T-helper 1 cell treated with Interleukin-12 subunit alpha and Interleukin-12 subunit beta and Interleukin-4 antibody, amounts not matched to agents 30 μg/mL and 1 μg/mL, for 36 hours (primary cell): ENCODE measurements at regions not wholly inside any gene's neighbourhood (a gene's known extent, or its start where the extent isn't known, plus 50 kb on each side); places are given as distances from the start of the nearest gene placed in this dataset.

ENCODE experiments used
- H3K27ac Mint-ChIP-seq: one replicate; pipeline ENCODE4 v1.8.0; 2021; ENCODE audit warnings: mild to moderate bottlenecking, mixed read lengths
- H3K27me3 Mint-ChIP-seq: one replicate; pipeline ENCODE4 v1.8.0; 2021; ENCODE audit warnings: low read depth, mixed read lengths
- H3K36me3 Mint-ChIP-seq: one replicate; pipeline ENCODE4 v1.8.0; 2021; ENCODE audit warnings: low read depth, mixed read lengths
- H3K4me1 Mint-ChIP-seq: one replicate; pipeline ENCODE4 v1.8.0; 2021; ENCODE audit warnings: low read depth, mixed read lengths
- H3K4me3 Mint-ChIP-seq: one replicate; pipeline ENCODE4 v1.8.0; 2021; ENCODE audit warnings: mild to moderate bottlenecking, moderate library complexity, mixed read lengths
- H3K9me3 Mint-ChIP-seq: one replicate; pipeline ENCODE4 v1.8.0; 2021; ENCODE audit warnings: mixed read lengths

DNA sequence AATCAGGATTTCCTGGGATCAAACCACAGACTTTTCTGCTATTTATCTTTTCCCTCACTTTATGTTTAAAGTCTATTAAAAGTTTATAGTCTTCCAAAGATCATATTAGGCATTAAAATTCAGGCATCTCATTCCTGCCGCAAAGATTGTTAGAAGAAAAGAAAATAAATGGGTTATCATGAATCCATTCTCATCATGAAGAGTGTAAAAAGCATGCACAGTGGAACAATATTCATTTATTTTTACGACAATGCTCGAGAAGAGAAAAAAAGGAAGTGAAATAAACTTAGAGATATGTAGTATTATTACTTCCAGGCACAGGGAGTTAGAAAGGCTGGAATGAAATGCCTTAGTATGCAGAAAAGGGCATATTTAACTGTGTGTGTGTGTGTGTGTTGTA lies 213.7 kb upstream of the PLSCR5 start:
- no peaks in the 10 kb centered on the region for H3K36me3 Mint-ChIP-seq
- no peaks in the 10 kb centered on the region for H3K9me3 Mint-ChIP-seq
- H3K27me3 Mint-ChIP-seq: no peaks in the 10 kb centered on the region
- no peaks in the 10 kb centered on the region for H3K4me1 Mint-ChIP-seq
- no peak overlapping the region for H3K27ac Mint-ChIP-seq
- no peak overlapping the region for H3K4me3 Mint-ChIP-seq

DNA sequence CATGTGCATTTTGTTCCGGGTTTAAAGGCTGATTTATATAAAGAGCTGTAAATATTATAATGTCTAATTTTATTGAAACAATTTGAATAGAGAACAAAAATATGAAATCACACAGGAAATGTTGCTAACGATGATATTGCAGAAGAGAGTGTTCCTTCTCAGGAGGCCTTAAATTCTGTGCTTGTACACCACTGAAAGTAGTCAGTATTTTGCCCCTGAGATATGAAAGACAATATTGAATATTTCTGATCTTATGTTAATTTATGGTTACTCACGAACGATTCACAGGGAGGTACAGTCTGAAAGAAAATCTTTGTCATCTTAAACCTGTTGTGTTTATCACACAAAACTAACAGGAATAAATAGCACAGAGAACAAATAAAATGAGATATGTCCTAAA lies 213.2 kb upstream of the PLSCR5 start:
- Mint-ChIP-seq H3K4me3 (no peak overlapping the region), H3K36me3 (no peaks in the 10 kb centered on the region), H3K9me3 (no peaks in the 10 kb centered on the region), H3K27me3 (no peaks in the 10 kb centered on the region), H3K27ac (no peak overlapping the region), H3K4me1 (no peaks in the 10 kb centered on the region)

DNA sequence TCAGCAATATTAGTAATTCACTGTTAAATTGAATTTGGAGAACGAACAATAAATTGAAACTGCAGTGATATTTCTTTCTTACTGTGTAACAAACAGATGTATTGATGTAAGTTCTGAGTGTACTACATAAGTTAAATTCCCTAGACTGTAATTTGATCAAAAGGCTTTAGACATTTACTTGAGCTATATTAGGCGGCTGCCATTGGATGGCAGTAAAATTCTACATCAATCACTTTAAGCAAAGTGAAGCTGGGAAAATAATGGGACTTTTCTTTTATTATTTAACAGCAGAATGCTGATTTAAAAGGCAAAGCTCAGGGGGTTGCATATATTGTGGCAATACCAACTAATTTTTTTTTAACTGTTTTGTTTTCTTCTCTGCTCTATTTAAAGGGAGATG lies 212.6 kb upstream of the PLSCR5 start:
- no peak overlapping the region for H3K27ac Mint-ChIP-seq
- no peak overlapping the region for H3K4me3 Mint-ChIP-seq
- H3K27me3 Mint-ChIP-seq: no peaks in the 10 kb centered on the region
- H3K9me3 Mint-ChIP-seq: no peaks in the 10 kb centered on the region
- H3K4me1 Mint-ChIP-seq: no peaks in the 10 kb centered on the region
- no peaks in the 10 kb centered on the region for H3K36me3 Mint-ChIP-seq

DNA sequence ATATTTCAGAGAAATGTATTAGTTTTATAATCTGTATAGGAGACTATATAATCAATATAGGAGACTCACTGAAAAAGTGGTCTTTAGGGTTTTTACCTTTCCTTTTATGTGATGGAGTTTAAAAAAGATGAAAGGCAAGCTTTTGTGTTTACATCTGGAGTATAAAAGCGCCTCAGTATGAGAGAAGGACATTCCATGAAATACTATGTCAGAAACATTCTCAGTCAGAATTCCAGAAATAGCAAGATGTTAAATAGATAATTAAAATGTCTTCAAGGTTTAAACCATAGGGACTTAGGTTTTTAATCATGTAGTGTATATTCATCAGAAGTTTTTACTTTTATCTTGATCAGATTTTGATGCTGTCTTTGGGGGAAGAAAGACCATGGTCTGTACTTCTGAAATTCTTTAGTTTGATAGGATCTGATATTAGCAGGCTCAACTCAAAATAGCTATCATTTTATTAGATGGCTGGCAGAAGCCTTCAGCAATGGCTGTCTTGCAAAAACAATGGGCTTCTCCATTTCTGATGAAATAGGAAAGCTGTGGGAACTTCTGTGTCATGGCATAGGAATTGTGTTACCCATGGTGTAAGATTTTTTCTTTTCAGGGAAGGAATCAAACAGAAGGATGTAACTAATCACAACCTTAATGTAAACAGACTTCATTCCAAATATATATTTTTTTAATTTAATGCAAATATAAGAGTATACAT lies 209.6 kb upstream of the PLSCR5 start:
- Mint-ChIP-seq H3K27me3 (no peaks in the 10 kb centered on the region), H3K36me3 (no peaks in the 10 kb centered on the region), H3K9me3 (no peaks in the 10 kb centered on the region), H3K4me1 (no peaks in the 10 kb centered on the region), H3K27ac (no peak overlapping the region), H3K4me3 (no peak overlapping the region)

DNA sequence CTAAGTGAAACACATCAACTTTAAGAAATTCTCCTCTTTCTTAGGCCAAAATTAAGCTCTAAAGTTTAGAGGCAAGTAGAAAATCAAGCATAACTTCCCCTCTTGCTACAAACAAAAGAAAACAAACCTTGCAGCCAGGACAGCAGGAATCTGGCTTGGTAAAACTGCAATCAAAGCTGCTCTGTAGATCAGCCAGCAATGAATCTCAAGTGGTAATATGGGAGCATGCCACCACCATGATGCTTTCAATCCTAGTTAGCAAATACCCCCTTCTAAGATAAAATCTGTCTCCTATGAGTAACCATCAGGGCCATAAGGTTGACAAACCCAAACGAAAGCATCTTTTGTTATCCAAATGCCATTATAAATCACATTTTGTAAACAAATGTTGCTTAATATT lies 208.3 kb upstream of the PLSCR5 start:
- Mint-ChIP-seq H3K36me3 (no peaks in the 10 kb centered on the region), H3K4me3 (no peak overlapping the region), H3K9me3 (no peaks in the 10 kb centered on the region), H3K27ac (no peak overlapping the region), H3K4me1 (no peaks in the 10 kb centered on the region), H3K27me3 (no peaks in the 10 kb centered on the region)

DNA sequence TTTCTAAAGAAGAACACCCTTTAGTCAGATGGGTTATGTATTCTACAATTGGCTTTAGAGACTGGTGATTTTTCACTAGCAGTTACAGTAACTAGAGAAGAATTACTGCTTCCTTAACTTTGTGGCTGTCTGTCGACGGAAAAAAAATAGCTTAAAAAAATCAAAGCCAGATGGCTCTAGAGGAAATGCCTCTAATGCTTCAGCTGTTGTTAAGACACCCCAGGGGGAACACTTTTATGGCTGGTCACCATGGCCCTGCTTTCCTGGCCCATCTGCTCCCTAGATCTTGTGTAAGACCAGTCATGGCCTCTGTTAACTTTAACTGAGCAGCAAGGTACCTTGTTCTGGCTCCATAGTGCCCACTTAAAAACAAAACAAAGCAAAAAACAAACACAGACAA lies 198.6 kb upstream of the PLSCR5 start:
- Mint-ChIP-seq H3K4me1 (no peaks in the 10 kb centered on the region), H3K27ac (no peak overlapping the region), H3K9me3 (no peaks in the 10 kb centered on the region)

DNA sequence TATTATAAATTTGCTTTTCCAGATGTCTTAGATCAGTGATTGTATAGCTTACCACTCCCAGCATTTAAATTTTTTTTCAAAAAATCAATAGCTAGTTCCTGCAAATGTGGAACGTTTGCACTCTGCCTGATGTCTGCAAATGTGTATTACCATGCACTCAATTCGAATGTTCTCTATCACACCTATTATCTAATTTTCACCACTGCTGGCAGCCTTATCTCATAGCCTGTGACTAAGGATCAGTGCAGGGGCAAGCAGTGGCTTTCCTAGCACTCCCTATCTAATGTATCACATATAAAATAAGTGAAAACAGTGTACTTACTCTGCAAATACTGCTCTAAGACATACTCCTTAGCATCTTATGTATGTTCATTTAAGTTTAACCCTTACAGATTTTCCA lies 196.3 kb upstream of the PLSCR5 start:
- Mint-ChIP-seq H3K27ac (no peak overlapping the region), H3K27me3 (no peaks in the 10 kb centered on the region), H3K9me3 (no peaks in the 10 kb centered on the region), H3K4me3 (no peak overlapping the region), H3K36me3 (no peaks in the 10 kb centered on the region), H3K4me1 (no peaks in the 10 kb centered on the region)

More for the DNA sequence above, 198.6 kb upstream of the PLSCR5 start:
- Mint-ChIP-seq H3K36me3 (no peaks in the 10 kb centered on the region), H3K4me3 (no peak overlapping the region), H3K27me3 (no peaks in the 10 kb centered on the region)

DNA sequence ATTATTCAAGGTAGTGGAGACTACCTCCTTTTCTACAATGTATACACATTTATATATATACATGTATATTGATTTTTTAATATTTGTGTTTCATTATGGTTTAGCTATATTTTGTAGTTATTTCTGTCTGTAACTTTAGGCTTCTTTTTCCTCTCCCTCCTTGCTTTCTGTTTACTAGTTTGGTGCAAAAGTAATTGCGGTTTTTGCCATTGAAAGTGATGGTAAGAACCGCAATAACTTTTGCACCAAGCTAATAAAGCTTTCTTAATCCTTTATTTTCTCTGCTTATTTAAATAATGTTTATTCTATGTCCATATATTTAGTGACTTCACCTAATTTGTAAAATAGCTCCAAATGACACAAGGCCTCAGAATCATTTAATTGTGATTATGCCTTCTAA lies 195.3 kb upstream of the PLSCR5 start:
- no peaks in the 10 kb centered on the region for H3K9me3 Mint-ChIP-seq
- no peaks in the 10 kb centered on the region for H3K27me3 Mint-ChIP-seq
- no peak overlapping the region for H3K27ac Mint-ChIP-seq
- H3K4me1 Mint-ChIP-seq: no peaks in the 10 kb centered on the region
- no peak overlapping the region for H3K4me3 Mint-ChIP-seq
- H3K36me3 Mint-ChIP-seq: no peaks in the 10 kb centered on the region

DNA sequence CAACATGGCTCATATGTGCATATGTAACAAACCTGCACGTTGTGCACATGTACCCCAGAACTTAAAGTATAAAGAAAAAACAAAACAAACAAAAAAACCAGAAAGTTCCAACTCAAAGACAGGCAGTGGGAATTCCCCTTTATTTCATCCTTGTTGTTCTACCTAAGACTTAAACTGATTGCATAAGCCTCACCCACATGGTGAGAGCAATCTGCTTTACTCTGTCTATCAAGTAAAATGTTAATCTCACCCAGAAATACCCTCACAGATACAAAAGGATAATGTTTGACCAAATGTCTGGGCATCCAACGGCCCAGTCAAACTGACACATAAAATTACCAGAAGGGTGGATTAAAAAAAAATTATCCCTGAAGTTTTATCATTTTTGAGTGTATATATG lies 190.9 kb upstream of the PLSCR5 start:
- Mint-ChIP-seq H3K27ac (no peak overlapping the region), H3K27me3 (no peaks in the 10 kb centered on the region), H3K4me1 (no peaks in the 10 kb centered on the region), H3K4me3 (no peak overlapping the region), H3K9me3 (peaks cover 6% of the 10 kb centered on the region), H3K36me3 (no peaks in the 10 kb centered on the region)

DNA sequence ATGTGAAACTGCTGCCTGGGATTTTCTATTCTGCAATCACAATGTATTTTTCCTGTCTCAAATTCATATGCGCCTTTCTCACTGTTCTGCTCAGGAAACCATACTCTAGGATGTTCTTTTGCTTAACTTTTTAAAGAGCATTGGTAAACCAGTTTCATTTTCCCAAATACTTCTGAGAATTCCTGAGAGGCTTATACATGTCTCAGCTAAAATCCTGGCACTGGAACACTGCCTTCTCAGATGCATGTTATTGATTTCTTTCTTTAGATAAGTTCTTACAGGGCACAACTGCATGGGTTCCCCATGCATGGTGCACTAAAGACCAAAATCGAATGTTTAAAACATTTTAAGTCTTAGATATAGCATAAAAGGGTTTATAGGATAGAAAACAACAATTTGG lies 178.3 kb upstream of the PLSCR5 start:
- Mint-ChIP-seq H3K36me3 (no peaks in the 10 kb centered on the region), H3K9me3 (no peaks in the 10 kb centered on the region), H3K27me3 (no peaks in the 10 kb centered on the region), H3K4me3 (no peak overlapping the region), H3K27ac (no peak overlapping the region), H3K4me1 (no peaks in the 10 kb centered on the region)

DNA sequence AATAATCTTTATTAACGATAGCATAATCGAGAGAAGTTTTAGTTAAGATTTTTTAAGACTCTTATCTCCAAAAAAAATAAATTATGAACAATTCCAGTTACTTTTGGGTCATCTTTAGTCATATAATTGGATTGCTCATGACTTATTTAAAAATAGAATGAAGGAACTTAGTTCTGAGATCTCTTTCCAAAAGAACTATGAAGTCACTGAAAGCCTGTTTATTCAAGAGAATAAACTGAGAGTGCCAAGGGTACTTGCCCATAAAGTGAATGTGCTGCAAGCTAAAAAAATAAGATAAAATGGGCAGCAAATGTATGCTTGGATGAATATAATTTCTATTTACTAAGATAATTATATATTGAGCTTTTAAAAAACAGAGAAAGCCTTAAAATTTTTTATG lies 176.5 kb upstream of the PLSCR5 start:
- no peaks in the 10 kb centered on the region for H3K9me3 Mint-ChIP-seq

DNA sequence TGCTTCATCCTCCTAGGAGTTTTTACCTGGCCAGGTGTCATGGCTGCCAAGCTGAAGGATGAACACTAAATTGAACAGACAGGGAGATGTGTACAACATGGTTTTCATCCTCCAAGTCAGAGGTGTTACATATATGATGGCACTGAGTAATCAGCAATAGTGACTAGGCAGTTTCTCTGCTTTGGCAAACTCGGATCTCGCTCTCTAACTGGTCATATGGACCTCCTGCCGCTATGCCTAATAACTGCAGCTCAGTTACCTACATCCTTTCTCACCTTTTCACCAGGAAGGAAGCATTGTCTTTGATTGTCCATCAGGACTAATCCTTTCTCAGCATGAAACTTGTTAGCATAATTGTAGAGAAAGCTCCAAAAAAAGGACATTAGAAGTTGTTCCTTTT lies 175.9 kb upstream of the PLSCR5 start:
- H3K36me3 Mint-ChIP-seq: no peaks in the 10 kb centered on the region
- no peaks in the 10 kb centered on the region for H3K9me3 Mint-ChIP-seq
- H3K27me3 Mint-ChIP-seq: no peaks in the 10 kb centered on the region
- H3K4me1 Mint-ChIP-seq: no peaks in the 10 kb centered on the region
- no peak overlapping the region for H3K27ac Mint-ChIP-seq
- H3K4me3 Mint-ChIP-seq: no peak overlapping the region

More for the DNA sequence above, 176.5 kb upstream of the PLSCR5 start:
- H3K27ac Mint-ChIP-seq: no peak overlapping the region
- no peaks in the 10 kb centered on the region for H3K4me1 Mint-ChIP-seq
- no peak overlapping the region for H3K4me3 Mint-ChIP-seq
- H3K27me3 Mint-ChIP-seq: no peaks in the 10 kb centered on the region
- no peaks in the 10 kb centered on the region for H3K36me3 Mint-ChIP-seq

DNA sequence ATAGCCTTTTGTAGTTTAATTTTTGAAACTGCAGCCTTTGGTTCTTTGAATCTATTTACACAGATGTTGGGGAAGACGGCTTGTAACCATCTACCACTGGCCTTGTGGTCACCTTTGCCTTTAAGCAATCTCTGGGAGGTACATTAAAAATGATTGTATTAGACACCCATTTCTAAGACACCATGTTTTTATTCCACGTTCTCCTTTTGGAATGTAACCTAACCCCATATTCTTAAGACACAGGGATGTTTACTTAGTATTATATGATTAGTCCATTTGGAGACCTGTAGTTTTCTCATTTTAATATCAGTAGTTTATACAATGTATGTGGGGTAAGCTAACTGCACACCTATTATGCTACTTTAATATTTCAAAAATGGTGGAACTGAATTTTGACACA lies 175.1 kb upstream of the PLSCR5 start:
- Mint-ChIP-seq H3K36me3 (no peaks in the 10 kb centered on the region), H3K4me1 (no peaks in the 10 kb centered on the region)

DNA sequence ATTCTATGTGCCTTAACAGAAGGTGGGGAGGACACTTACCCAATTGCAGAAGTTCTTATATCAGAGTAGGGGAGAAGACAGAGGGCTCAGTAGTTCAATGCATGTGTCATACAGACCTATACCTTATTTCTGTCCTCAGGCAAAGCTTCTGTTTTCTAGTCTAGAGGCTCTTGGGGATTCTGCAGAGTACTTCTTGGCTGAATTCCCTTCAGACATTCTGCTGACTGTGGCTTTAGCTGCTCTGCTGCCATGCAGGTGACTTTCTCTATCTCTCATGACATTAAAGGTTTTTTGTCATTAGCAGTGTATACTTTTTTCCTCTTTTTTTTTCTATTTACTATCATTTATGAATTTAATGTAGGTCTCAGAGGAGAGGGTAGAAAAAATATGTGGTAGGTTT lies 172.8 kb upstream of the PLSCR5 start:
- Mint-ChIP-seq H3K36me3 (no peaks in the 10 kb centered on the region), H3K4me3 (no peak overlapping the region), H3K27ac (no peak overlapping the region), H3K9me3 (no peaks in the 10 kb centered on the region), H3K4me1 (no peaks in the 10 kb centered on the region), H3K27me3 (no peaks in the 10 kb centered on the region)

More for the DNA sequence above, 175.1 kb upstream of the PLSCR5 start:
- no peak overlapping the region for H3K4me3 Mint-ChIP-seq
- no peaks in the 10 kb centered on the region for H3K27me3 Mint-ChIP-seq
- H3K27ac Mint-ChIP-seq: no peak overlapping the region
- no peaks in the 10 kb centered on the region for H3K9me3 Mint-ChIP-seq

DNA sequence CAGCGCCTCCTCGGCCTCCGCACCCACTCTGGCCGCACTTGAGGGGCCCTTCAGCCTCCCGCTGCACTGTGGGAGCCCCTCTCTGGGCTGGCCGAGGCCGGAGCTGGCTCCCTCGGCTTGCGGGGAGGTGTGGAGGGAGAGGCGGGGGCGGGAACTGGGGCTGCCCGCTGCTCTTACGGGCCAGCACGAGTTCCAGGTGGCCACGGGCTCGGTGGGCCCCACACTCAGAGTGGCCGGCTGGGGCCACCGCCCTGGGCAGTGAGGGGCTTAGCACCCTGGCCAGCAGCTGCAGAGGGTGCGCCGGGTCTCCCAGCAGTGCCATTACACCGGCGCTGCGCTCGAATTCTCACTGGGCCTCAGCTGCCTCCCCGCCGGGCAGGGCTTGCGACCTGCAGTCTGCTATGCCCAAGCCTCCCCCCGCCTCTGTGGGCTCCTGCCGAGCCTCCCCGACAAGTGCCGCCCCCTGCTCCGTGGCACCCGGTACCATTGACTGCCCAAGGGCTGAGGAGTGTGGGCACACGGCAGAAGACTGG lies 167.1 kb upstream of the PLSCR5 start:
- peaks cover 12% of the 10 kb centered on the region for H3K9me3 Mint-ChIP-seq
- no peaks in the 10 kb centered on the region for H3K36me3 Mint-ChIP-seq
- no peak overlapping the region for H3K4me3 Mint-ChIP-seq
- H3K4me1 Mint-ChIP-seq: no peaks in the 10 kb centered on the region
- no peak overlapping the region for H3K27ac Mint-ChIP-seq
- no peaks in the 10 kb centered on the region for H3K27me3 Mint-ChIP-seq

DNA sequence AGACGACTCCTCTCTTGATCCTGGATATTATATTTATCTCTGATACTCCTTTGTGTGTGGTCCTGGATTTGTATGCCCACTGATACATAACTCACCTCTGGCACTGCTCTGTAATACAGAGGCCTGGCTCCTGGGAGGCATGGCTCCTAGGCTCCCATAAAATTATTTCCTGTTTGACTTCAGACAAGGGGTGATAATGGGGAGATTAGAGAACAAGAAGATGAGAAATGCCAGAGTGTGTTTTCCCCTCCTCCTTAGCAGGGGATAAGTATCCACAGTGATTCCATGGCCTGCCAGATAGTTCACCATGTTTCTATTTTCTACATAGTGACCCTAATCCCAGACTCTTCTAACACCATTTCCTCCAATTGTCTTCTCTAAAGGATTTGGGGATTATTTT lies 165.7 kb upstream of the PLSCR5 start:
- no peaks in the 10 kb centered on the region for H3K4me1 Mint-ChIP-seq
- no peak overlapping the region for H3K4me3 Mint-ChIP-seq
- peaks cover 12% of the 10 kb centered on the region for H3K9me3 Mint-ChIP-seq
- H3K36me3 Mint-ChIP-seq: no peaks in the 10 kb centered on the region
- no peaks in the 10 kb centered on the region for H3K27me3 Mint-ChIP-seq
- H3K27ac Mint-ChIP-seq: no peak overlapping the region
